NCI-H345 (cell line): ENCODE measurements at regions not wholly inside any gene's neighbourhood (a gene's known extent, or its start where the extent isn't known, plus 50 kb on each side); places are given as distances from the start of the nearest gene placed in this dataset.

Experiments
- DNase-seq: peaks from one replicate; lab custom pipeline; 2025; lab: John Stamatoyannopoulos, UW

DNA sequence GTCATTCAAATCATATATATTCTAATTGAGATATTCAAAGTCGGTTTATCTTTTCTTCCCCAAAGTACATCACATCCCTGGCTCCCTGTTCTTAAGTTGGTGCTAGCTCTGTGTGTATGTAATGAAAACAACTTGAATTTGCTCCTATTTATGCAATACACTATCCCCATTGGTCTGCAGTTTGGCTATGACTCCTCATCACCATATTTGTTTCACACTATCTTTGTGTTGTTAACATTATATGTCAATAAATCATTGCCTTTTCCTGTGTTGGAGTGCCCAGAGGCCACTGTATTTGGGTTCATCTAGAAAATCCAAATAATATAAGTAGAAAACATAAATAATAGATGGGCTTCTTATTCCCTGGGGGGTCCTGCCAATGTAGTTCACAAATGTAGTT, 306.6 kb upstream of the TENM4 start:
- no peak for DNase-seq

DNA sequence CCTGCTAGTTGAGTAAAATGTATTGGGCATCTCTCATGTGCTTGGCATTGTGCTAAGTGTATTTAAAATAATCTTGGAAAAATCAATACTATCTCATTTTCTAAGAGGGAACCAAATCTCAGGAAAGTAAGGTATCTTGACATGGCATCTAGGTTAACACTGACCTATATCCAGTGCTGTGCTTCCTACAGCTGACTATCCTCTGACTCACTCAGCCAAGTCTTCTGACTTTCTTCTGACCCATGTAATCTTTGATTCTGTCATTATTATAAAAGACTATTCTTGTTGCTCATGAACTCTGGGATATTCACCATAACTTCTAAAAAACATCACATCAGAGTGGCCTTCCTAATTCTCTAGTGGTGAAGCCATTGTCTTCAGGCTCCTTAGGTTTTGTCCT, 304.1 kb upstream of the TENM4 start:
- DNase-seq, result no peak

DNA sequence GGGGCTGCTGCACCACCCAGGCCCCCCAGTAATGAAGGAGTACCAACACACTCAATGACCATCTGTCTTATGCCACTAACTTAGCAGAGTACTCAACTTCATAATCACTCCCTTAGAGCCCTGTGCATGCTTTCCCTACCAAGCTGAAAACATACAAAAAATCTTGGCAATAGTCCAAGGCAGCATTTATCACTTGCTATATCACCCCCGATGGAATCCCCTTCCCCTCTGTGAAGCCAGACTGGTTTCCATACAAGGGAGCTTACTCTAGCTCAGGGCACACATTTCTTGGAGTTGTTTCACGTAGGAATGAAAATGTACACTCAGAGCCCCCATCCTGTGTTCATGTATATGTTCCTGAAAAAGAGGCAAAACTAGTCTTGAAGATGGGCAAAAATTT, 301.3 kb upstream of the TENM4 start:
- no peak for DNase-seq

DNA sequence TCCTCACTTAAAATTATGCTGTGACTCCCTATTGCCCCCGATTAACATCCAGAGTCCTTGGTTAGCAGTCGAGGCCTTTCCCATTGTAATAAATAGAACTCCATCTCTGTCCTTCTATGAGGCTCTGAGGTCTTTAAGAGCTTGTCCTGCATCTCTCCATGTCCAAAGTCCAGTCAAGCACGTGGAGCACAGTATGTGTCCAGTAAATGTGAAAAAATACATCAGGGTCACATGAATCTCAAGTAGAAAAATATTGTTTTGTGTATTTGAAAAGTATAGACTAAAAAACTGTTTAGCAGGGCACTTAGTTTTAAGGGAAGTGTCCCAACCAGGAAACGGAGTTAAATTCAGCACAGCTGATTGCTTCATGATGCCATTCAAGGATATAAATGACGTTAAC, 298.8 kb upstream of the TENM4 start:
- no peak for DNase-seq

DNA sequence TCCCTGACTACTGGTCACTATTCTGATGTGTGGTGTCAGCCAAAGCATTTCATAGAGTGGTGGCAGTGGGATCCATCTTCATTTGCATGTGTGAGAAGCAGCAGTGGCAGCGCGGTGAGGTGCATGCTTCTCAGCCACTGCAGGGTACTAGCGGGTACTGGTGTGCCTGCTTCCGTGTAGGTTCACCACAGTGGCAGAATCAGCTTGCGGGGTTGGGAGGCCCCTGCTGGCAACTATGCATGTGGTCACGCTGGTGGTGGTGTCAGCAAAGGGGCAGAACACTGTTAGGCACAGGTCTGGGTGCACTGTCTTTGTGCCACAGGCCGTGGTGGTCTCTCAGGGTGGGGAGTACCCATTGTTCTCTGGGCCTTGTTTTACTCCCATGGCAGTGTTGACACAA, 286.4 kb upstream of the TENM4 start:
- DNase-seq, result no peak

DNA sequence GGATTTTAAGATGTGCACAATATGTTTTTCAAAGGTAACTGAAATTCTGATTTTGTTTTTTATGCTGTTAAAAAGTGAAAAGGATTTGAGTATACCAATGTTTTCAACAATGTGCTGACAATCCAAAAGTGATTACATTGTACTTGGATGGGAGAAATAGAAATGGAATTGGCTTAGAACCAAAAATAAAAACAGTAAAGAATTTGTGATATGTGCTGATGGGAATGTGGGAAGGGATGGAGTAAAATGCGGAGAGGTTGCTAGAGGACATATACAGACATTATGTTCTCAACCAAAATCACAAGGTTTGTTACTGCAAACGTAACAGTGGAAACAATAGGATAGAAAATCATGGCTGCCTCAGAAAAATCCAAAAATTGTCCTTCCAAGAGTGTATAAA, 279.3 kb upstream of the TENM4 start:
- no peak for DNase-seq

DNA sequence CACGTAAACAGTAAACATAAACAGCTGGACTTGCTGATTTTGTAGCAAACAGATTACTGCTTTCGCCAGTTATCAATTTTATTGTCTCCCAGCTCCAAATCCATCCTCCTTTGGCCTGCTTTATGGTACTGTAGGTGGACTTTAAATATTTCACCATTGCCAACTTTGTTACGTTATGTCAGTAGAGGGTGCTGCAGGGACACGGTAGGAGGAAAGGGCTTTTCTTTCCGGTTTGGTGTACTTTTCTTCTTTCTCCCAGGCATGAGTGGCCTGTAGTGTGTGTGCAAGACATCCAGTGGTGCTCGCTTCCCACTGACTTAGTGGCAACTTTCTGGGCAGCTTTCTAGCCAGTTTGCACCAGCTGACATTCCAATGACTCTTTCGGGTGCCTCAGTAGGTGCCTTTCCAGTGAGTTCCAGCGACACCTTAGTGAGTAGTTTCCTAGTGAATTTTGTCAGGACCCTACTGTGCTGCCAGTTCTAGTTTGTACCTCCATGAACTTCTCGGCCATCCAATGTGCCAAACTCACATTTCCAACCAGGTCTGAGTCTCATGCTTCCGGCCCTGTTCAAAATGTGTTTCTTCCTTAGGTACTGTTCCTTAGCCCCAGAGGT, 267.6 kb upstream of the TENM4 start:
- DNase-seq, result peak; percentile 11

DNA sequence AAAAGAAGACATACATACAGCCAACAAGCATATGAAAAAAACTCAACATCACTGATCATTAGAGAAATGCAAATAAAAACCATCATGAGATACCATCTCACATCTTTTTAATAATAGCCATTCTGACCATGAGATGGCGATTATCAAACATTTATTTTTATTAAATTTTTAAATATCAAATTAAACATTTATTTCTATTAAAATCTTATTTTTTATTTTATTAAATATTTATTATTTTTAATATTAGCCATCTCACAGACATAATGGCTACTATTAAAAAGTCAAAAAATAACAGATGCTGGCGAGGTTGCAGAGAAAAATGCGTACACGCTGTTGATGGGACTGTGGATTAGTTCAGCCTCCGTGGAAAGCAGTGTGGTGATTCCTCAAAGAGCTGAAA, 264.8 kb upstream of the TENM4 start:
- no peak for DNase-seq

DNA sequence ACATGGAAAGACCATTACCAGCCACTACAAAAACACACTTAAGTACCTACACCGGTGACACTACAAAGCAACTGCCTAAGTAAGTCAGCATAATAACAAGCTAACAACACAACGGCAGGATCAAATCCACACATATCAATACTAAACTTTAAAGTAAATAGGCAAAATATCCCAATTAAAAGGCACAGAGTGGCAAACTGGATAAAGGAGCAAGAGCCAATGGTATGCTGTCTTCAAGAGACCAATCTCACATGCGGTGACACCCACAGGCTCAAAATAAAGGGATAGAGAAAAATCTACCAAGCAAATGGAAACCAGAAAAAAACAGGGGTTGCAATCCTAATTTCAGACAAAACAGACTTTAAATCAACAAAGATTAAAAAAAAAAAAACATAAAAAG, 261.5 kb upstream of the TENM4 start:
- no peak for DNase-seq

DNA sequence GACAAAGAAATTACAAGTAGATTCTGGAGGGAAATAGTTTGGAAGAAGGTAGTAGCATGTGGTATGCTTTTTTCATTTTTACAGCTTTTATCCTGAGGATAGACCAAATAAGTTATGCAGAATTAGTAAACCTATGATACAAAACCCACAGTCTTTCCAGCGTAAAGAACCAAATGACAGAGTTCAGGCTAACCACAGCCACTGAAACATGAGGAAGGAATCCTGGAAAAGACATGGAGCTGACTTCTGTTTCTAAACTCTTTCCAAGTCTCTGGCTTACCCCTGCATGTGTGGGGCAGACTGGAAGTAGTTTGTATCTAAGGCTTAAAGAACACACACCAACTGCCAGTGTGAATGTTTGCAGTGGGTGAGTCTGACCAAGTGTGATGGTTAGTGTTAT, 258.4 kb upstream of the TENM4 start:
- DNase-seq, result no peak

DNA sequence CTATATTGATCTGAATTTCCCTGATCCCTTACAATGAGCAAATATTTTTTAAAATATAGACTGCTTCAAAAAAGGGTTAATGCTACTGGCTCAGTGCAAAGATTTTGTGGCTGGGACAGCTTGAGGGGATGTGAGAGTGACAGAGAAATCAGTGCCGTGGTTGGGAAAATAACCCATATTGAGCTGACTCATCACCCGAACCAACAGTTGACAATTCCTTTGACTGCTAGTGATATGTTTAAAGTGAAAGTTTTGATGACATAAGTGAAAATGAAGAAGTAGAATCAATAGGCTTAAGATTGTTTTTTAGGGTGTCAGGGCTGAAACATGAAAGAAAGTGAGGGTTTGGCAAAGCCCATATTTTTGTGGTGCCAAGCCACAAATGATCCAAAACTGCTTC, 257.1 kb upstream of the TENM4 start:
- no peak for DNase-seq

DNA sequence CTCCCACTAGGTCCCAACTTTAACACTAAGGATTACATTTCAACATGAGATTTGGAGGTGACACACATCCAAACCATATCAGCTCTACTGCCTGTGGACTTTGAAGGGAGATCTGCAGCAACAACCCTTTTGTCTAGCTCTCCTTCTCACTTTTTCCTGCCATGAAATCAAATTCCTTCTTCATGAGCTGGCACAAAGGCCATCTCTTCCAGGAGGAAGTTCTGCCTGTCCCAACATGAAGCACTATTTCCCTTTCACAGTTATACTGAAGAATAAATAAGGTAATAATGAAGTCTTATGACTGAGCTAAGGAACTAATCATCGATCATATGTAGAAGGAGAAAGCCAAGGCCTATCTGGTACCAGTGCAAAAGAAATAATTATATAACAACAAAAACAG, 253.5 kb upstream of the TENM4 start:
- no peak for DNase-seq

DNA sequence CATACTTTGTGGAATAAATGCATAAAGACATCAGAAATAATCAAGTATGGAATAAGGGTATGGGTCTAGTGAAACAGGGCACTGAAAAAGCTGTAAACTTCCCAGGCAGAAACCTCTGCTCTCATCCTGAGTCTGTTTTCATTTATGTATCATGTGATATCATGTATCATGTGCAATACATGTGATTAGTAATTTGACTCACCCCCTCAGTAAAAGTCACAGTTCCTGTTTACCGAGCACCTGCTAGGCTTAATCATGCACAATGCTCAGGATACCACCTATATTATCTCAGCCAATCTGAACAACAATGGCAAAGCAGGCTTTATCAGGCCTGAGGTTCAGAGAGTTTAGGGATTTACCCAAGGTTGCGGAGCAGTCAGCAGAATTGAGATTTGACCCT, 250.6 kb upstream of the TENM4 start:
- DNase-seq, result no peak

DNA sequence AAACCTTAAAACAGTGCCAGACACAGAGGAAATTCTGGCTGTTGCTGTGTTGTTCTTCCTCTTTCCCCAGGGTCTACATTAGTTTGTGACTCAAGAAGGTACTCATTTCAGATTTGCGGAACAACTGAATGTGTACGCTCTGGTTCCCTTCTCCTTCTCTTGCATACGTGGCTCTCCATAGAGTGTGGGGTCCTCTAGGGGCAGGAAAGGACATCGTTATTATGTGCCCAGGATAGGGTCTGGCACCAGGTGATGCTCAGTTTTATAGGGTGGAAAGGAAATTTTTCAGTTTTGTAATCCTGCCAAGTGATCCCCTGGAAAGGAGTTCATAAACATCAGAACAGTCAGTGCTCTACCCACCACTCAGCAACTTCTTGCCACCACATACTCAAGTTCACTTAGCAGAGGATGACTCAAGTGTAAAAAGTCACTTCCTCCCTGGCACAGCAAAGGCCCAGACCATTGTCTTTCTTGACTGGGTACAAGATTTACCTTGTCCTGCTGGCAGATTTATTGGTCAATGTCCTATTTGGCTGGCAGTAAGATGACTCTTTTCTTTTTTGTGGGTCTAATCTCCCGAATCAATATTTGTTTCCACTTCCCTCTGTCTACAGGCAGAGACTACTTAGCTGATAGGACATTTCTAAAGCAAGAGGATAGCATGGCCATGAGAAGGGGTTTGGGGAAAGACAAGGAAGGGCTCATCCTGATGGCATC, 246.0 kb upstream of the TENM4 start:
- no peak for DNase-seq

DNA sequence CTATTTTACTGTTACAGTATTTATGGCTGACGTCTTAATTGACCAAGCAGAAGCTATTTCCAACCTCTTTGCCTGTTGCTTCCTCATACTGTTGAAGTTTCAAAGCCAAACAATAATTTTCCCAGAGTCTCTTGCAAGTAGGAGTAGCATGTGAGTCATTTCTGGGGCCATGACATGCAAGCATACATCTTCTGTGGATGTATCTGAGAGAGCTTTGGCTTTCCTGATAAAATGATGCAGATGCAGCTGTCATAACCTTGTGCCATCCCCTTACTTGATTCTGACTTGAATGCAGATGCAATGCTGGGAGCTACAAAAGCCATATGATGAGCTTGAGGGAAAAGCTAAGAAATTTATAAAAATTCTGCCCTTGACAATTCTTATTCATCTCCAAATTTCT, 243.1 kb upstream of the TENM4 start:
- DNase-seq, result no peak

DNA sequence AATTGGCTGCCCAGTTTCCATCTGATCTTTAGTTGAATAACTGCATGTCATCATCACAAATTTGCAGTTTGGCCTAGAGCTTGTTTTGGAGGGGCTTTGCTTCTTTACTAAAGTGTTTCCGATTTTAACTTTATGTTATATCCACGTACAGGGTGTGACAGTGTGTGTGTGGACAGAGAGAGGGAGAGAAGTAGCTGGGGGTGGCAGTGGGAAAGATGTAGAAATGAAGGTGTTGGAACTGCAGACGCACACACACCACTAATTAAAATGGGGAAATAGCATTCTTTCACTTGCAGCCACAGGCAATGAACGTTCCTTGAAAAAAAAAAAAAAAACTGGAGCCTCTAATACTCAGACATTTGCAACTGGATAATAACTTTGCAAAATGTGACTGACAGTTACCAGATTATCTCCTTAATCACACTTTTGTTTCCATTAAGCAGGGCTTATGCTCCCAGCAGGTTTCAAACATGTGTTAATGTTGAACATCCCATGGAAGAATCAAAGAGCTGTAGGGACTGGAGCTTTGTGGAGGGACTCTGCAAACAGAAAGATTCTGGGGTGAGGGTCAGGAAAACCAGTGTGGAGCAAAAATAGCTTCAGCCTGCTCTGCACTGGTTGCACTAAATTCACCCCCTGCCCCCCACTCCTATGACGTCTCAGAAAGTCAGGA, 238.1 kb upstream of the TENM4 start:
- DNase-seq, result no peak

DNA sequence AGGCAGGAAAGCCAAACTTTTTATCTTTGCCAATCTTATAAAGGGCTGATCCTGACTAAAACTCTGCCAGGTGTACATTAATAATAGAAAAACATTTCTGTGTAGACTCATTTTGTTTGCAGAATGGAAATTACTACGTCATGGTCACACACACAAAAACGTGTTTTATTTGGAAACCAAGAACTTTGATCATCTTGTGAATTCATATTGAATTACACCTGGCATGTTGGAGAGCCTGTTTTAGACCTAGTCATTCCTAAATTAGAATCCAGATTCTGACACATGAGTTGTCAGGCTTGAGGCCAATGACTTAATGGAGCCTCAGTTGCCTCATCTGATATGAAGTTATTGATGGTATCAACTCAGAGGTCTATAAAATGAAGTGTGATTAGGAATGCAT, 235.6 kb upstream of the TENM4 start:
- no peak for DNase-seq

DNA sequence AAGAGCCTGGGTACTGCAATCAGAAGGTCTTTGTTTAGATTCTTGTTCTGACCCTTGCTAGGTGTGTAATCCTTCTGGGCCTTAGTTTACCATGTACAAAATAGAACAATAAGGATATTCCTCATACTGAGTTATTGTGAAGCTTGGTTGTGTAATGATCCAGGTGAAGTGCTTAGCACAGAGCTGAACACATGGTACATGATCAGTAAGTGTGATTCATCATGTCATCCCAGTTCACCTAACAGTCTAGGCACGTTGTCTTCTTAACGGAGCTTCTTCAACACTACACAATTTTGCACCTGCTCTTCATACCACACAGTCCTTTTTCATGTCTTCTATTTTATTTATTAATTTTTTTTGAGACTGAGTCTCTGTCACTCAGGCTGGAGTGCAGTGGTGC, 234.3 kb upstream of the TENM4 start:
- no peak for DNase-seq

DNA sequence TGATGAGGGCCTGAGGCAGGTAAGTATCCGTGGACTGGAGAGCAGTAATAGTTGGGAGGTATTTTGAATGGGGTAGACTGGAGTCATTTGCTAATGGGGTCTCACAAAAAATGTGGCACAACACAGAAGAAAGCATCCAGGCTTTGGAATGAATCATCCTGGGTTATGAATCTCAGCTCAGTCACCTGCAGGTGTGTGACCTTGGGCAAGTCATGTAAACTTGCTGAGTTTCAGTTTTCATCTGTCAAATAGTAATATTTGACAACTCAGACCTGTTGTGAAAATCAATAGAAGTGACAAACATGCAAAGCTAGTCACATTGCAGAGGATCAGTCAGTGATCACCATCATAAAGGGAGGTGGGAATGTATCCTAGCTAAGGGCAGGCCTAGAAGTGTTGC, 232.0 kb upstream of the TENM4 start:
- DNase-seq, result no peak

DNA sequence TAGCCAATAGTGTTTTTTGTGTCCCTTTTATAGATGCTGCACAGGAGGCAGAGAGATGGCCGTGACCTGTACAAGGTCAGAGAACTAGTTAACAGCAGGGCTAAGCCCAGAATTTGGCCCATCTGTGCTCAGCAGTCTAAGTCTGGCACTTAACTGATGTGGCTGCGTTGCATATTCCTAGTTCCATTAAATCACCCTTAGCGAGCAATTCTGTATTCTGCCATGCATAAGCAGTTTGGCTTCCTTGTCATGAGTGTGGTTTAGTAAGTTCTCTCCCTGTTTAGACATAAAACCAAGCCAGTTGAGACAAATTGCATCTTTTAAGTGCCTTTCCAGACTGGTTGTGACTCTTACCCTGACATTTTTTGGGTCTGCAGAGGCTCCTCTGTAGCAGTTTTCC, 230.6 kb upstream of the TENM4 start:
- no peak for DNase-seq

DNA sequence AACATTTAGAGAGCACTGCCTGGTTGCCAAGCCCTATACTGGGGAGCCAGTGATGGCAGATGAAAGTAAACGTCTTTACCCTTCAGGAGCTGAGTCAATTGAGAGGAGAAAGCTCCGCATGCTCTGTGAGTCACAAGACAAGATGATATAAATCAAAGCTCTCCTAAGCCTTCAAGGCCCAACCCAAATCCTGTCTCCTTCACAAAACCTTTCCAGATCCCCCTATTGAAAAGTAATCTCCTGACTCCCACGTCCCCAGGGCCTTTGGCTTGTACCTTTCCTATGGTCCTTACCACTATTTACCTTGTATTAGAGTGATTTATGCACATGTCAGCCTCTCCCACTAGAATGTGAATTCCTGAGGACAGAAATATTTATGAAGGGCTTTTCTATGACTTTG, 230.1 kb upstream of the TENM4 start:
- DNase-seq, result no peak

DNA sequence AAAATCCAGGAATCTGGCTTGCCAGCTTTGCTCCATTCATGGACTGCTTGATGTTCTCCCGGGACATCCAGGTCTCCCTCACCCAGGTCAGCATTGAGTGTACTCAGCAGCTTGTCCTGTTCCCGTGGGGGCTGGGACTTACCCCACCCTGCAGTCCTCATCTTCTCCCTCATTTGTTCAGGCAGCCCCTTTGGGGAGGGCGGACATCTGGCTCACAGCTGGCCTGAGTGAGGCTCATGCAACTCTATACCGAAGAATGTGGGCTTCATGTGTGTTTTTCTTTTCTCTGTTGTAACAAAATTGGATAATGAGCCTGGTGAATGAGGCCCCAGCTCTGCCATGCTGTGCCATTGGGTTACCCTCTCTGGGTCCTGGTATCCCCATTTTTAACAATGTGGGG, 227.7 kb upstream of the TENM4 start:
- no peak for DNase-seq

DNA sequence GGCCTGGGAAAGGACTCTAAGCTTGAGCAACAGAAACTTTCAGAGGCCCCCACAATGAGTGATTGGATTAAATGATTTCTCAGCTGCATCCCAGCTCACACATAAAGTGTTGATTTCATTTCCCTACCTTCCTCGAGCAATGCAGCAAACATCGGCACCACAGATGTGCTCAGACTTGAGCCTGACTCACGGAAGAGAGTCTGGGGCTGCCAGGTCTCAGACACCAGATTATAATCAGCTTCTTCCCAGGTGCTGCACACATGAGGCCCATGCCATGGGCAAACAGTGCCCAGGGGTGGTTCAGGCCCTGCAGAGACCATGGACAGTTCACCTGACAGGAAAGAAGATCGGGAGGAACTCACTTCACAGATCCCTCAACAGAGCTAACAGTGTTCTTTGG, 226.6 kb upstream of the TENM4 start:
- no peak for DNase-seq

DNA sequence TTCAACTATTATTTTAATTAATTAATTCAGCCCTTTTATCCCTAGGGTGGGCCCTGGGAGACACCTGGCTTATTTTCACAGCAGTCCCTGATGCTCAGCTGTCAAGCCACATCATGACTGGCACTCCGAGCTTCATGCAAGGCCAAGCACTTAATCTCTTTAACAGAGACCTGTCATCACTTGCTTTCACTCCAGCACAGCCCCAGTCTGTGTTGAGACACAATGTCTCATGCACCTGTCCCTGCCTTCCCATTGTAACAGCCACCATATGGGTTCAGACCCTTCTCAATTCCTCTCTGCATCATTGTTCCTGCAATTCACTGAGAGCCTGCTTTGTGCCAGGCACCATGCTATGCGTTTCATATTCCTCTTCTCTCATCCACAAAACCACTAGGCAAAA, 222.2 kb upstream of the TENM4 start:
- DNase-seq, result peak; percentile 94
